Muscle of back (tissue), 3 donors: ENCODE measurements at regions not wholly inside any gene's neighbourhood (a gene's known extent, or its start where the extent isn't known, plus 50 kb on each side); places are given as distances from the start of the nearest gene placed in this dataset.
"Not testable (repeated sequence)": the region's sequence is repeated elsewhere in the genome, so short reads cannot be mapped to it uniquely, and the experiment has no call there.

ENCODE experiments used
- DNase-seq, 3 donors: peaks; one replicate each; pipeline versions ENCODE4 v3.0.0 to v3.0.0-alpha.2; 2013

GRCh38 chr20:53857723-53858236 lies 212.6 kb downstream of the BCAS1 start:
- DNase-seq, result no peak

- DNase-seq, result no peak
Measured at GRCh38 chr20:53856300-53857295, 213.8 kb downstream of the BCAS1 start.

- no peak for DNase-seq
Measured at GRCh38 chr20:53855733-53856132, 214.7 kb downstream of the BCAS1 start.

- DNase-seq, result not testable (repeated sequence)
Measured at GRCh38 chr20:53854609-53854926, 215.8 kb downstream of the BCAS1 start.

GRCh38 chr20:53853111-53853713 lies 217.2 kb downstream of the BCAS1 start:
- no peak for DNase-seq

- no peak for DNase-seq
Measured at GRCh38 chr20:53852691-53853090, 217.7 kb downstream of the BCAS1 start.

- DNase-seq, result no peak
Measured at GRCh38 chr20:53852014-53852413, 218.4 kb downstream of the BCAS1 start.

- DNase-seq, result no peak
Measured at GRCh38 chr20:53850319-53850718, 220.1 kb downstream of the BCAS1 start.

- no peak for DNase-seq
Measured at GRCh38 chr20:53849471-53850059, 220.8 kb downstream of the BCAS1 start.

GRCh38 chr20:53848304-53848703 lies 222.1 kb downstream of the BCAS1 start:
- no peak for DNase-seq

- no peak for DNase-seq
Measured at GRCh38 chr20:53847837-53848170, 222.6 kb downstream of the BCAS1 start.

GRCh38 chr20:53847139-53847836 lies 223.1 kb downstream of the BCAS1 start:
- no peak for DNase-seq

- no peak for DNase-seq
Measured at GRCh38 chr20:53846640-53847039, 223.8 kb downstream of the BCAS1 start.

- no peak for DNase-seq
Measured at GRCh38 chr20:53845980-53846379, 224.4 kb downstream of the BCAS1 start.

GRCh38 chr20:53844259-53844658 lies 226.1 kb downstream of the BCAS1 start:
- DNase-seq, result no peak

GRCh38 chr20:53843645-53844044 lies 226.7 kb downstream of the BCAS1 start:
- no peak for DNase-seq

- DNase-seq, result no peak
Measured at GRCh38 chr20:53842301-53843099, 227.9 kb downstream of the BCAS1 start.

GRCh38 chr20:53841741-53842140 lies 228.7 kb downstream of the BCAS1 start:
- no peak for DNase-seq

- peak in 1 of 3 donors; percentile 28 for DNase-seq
Measured at GRCh38 chr20:53840532-53840931, 229.9 kb downstream of the BCAS1 start.

GRCh38 chr20:53839423-53840176 lies 230.8 kb downstream of the BCAS1 start:
- no peak for DNase-seq
